SK-N-MC (cell line): ENCODE measurements at regions not wholly inside any gene's neighbourhood (a gene's known extent, or its start where the extent isn't known, plus 50 kb on each side); places are given as distances from the start of the nearest gene placed in this dataset.

ENCODE experiments used
- EZH2 ChIP-seq: fragments of 200-600 bp; sonication (generic); IDR thresholded peaks from one replicate; pipeline ENCODE4 v1.6.1; 2017; ENCODE audit warnings: antibody characterized with exemption
- FOXP2 ChIP-seq: optimal IDR thresholded peaks from 2 replicates; pipeline ENCODE3; 2011; ENCODE audit warnings: mild to moderate bottlenecking, moderate library complexity; ENCODE audit not compliant: insufficient read depth; ENCODE audit errors: extremely low read length, control extremely low read depth
- POLR2AphosphoS5 ChIP-seq: IDR thresholded peaks from 2 replicates; pipeline ENCODE4 v1.6.1; 2012; ENCODE audit warnings: mild to moderate bottlenecking, low read depth, low read length, borderline replicate concordance

GRCh38 chrX:44040406-44040805 lies 67.2 kb upstream of the NDP start:
- TF ChIP-seq FOXP2 (no peak), EZH2 (no peak), POLR2AphosphoS5 (no peak)
